Loucy (cell line): ENCODE measurements at regions not wholly inside any gene's neighbourhood (a gene's known extent, or its start where the extent isn't known, plus 50 kb on each side); places are given as distances from the start of the nearest gene placed in this dataset.

Source experiments
- H2AFZ ChIP-seq: fragments of 200-600 bp; sonication (generic); 2 replicates; pipeline ENCODE4 v1.6.0; 2016; ENCODE audit warnings: antibody characterized with exemption, mild to moderate bottlenecking, low read length, moderate library complexity
- H3F3A ChIP-seq: fragments of 200-600 bp; 2 replicates; pipeline ENCODE4 v1.6.0; 2016; ENCODE audit warnings: antibody characterized with exemption, low read depth, mild to moderate bottlenecking
- H3K27me3 ChIP-seq: fragments of 200-600 bp; sonication (generic); 2 replicates; pipeline ENCODE4 v1.6.1; 2014; ENCODE audit warnings: low read length, mild to moderate bottlenecking; ENCODE audit not compliant: insufficient read depth, poor library complexity, severe bottlenecking
- H3K36me3 ChIP-seq: fragments of 200-600 bp; sonication (generic); 2 replicates; pipeline ENCODE4 v1.6.1; 2016; ENCODE audit warnings: low read length; ENCODE audit not compliant: insufficient read depth
- H3K4me1 ChIP-seq: fragments of 200-600 bp; sonication (generic); 2 replicates; pipeline ENCODE4 v1.5.1; 2014; ENCODE audit warnings: low read length, mild to moderate bottlenecking; ENCODE audit not compliant: insufficient read depth, poor library complexity, severe bottlenecking
- H3K4me2 ChIP-seq: fragments of 200-600 bp; sonication (generic); 2 replicates; pipeline ENCODE4 v1.6.0; 2014; ENCODE audit warnings: antibody characterized with exemption, low read length, low read depth, mild to moderate bottlenecking; ENCODE audit not compliant: poor library complexity, severe bottlenecking
- H3K4me3 ChIP-seq: fragments of 200-600 bp; sonication (generic); 2 replicates; pipeline ENCODE4 v1.5.1; 2014; ENCODE audit warnings: low read length, mild to moderate bottlenecking, mixed read lengths; ENCODE audit not compliant: poor library complexity, severe bottlenecking
- H3K79me2 ChIP-seq: fragments of 200-600 bp; sonication (generic); 2 replicates; pipeline ENCODE4 v1.6.1; 2014; ENCODE audit warnings: low read length; ENCODE audit not compliant: insufficient read depth
- H3K9ac ChIP-seq: fragments of 200-600 bp; sonication (generic); 2 replicates; pipeline ENCODE4 v1.6.0; 2014; ENCODE audit warnings: mild to moderate bottlenecking, low read depth, low read length, moderate library complexity; ENCODE audit not compliant: poor library complexity, severe bottlenecking
- H3K9me2 ChIP-seq: fragments of 200-600 bp; sonication (generic); replicated peaks from 2 replicates; pipeline ENCODE4 v1.6.1; 2016; ENCODE audit warnings: low read depth, low read length, mixed read lengths
- H3K9me3 ChIP-seq: fragments of 200-600 bp; sonication (generic); 2 replicates; pipeline ENCODE4 v1.6.1; 2014; ENCODE audit warnings: mild to moderate bottlenecking, antibody characterized with exemption, low read length, low read depth; ENCODE audit not compliant: insufficient read depth
- H4K20me1 ChIP-seq: fragments of 200-600 bp; sonication (generic); 2 replicates; pipeline ENCODE4 v1.6.0; 2014; ENCODE audit warnings: antibody characterized with exemption, low read length, mild to moderate bottlenecking; ENCODE audit not compliant: insufficient read depth, poor library complexity, severe bottlenecking
- EZH2phosphoT487 ChIP-seq: fragments of 200-600 bp; IDR thresholded peaks from 2 replicates; pipeline ENCODE4 v1.6.1; 2018; ENCODE audit warnings: antibody characterized with exemption, mild to moderate bottlenecking, moderate library complexity, borderline replicate concordance
- TF ChIP-seq, protein P1 (sequence below): fragments of 200-600 bp; sonication (generic); conservative IDR thresholded peaks from 2 replicates; pipeline ENCODE4 v1.5.1; 2014; ENCODE audit warnings: mild to moderate bottlenecking, antibody characterized with exemption, low read length

DNA sequence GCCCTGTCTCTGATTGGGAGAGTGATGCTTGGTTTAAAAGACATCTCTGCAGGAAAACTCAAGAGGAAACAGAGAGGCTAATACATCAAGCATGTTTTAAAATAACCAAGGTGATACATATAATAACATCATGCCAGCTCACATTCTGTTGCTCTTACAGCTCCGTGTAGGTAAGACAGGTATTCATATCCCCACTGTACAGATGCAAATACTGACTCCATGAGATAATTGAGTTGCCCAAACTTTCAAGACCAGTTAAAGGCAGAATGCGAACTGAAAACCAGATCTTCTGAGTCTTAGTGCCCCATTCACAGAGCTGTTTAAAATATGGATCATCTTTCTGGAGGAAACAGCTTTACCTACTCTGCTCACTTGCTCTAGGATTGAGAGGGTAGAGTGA lies 214.0 kb downstream of the PIK3R1 start:
- TF ChIP-seq, protein P1, sequence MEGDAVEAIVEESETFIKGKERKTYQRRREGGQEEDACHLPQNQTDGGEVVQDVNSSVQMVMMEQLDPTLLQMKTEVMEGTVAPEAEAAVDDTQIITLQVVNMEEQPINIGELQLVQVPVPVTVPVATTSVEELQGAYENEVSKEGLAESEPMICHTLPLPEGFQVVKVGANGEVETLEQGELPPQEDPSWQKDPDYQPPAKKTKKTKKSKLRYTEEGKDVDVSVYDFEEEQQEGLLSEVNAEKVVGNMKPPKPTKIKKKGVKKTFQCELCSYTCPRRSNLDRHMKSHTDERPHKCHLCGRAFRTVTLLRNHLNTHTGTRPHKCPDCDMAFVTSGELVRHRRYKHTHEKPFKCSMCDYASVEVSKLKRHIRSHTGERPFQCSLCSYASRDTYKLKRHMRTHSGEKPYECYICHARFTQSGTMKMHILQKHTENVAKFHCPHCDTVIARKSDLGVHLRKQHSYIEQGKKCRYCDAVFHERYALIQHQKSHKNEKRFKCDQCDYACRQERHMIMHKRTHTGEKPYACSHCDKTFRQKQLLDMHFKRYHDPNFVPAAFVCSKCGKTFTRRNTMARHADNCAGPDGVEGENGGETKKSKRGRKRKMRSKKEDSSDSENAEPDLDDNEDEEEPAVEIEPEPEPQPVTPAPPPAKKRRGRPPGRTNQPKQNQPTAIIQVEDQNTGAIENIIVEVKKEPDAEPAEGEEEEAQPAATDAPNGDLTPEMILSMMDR, result no peak
- no peak for TF ChIP-seq EZH2phosphoT487
- Histone ChIP-seq H3K36me3 (no peaks in the 10 kb centered on the region), H4K20me1 (no peaks in the 10 kb centered on the region), H3F3A (no peaks in the 10 kb centered on the region; the same call in 1 of the 2 replicates), H3K27me3 (no peaks in the 10 kb centered on the region), H3K9ac (no peak overlapping the region), H3K9me2 (no peaks in the 10 kb centered on the region), H2AFZ (no peak overlapping the region), H3K4me1 (peaks cover 47% of the 10 kb centered on the region), H3K4me2 (no peak overlapping the region), H3K4me3 (no peak overlapping the region), H3K9me3 (no peaks in the 10 kb centered on the region), H3K79me2 (no peaks in the 10 kb centered on the region)

DNA sequence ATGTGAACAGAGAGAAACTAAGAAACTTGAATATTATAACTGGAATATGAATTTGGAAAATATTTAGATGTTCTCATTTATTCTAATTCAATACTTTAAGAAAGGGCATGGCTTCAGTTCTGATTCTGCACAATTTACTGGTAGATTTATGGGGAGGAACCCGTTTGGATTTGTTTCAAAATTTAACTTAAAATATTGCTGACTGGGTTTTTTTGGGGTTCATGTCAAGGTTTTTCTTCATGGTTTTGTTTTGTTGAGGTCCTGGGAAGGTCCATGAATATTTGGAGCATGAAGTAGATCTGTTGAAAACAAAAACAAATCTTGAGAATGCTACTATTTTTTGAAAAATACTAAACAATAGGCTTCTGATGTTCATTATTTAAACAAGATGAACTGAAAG lies 214.7 kb downstream of the PIK3R1 start:
- Histone ChIP-seq H3K4me1 (peaks cover 47% of the 10 kb centered on the region), H3K27me3 (no peaks in the 10 kb centered on the region), H3F3A (no peaks in the 10 kb centered on the region; the same call in 1 of the 2 replicates), H3K4me3 (no peak overlapping the region), H3K9ac (no peak overlapping the region), H3K9me3 (no peaks in the 10 kb centered on the region), H3K9me2 (no peaks in the 10 kb centered on the region), H4K20me1 (no peaks in the 10 kb centered on the region), H3K36me3 (no peaks in the 10 kb centered on the region), H2AFZ (no peak overlapping the region), H3K79me2 (no peaks in the 10 kb centered on the region), H3K4me2 (no peak overlapping the region)
- TF ChIP-seq, protein P1, result no peak

DNA sequence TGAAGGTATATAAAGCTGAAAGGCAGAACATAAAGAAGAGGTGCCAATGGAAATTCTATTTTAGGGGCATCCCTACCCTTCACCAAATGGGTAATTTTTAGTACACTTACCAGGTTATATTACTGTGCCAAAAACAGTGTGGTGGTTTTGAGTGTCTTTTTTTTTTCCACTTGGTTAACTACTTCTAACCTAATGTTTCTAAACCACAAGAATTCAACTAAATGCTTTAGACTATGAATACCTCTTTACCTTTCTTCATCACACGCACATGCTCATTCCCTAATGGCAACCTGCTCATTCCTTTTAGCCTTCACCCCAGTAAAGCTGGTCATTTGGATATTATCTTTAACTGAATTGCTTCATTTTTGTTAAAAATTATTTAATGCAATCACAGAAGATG lies 215.6 kb downstream of the PIK3R1 start:
- Histone ChIP-seq H3K4me3 (no peak overlapping the region), H3K9me2 (no peaks in the 10 kb centered on the region), H3K9ac (no peak overlapping the region), H2AFZ (no peak overlapping the region), H3K27me3 (no peaks in the 10 kb centered on the region), H3K9me3 (no peaks in the 10 kb centered on the region), H3F3A (no peaks in the 10 kb centered on the region; the same call in 1 of the 2 replicates), H3K4me2 (no peak overlapping the region), H4K20me1 (no peaks in the 10 kb centered on the region), H3K79me2 (no peaks in the 10 kb centered on the region), H3K4me1 (peaks cover 47% of the 10 kb centered on the region), H3K36me3 (no peaks in the 10 kb centered on the region)
- TF ChIP-seq, protein P1, result no peak
- TF ChIP-seq EZH2phosphoT487, result no peak
